Embryonic facial prominence (tissue), 1 donor: ENCODE measurements at regions not wholly inside any gene's neighbourhood (a gene's known extent, or its start where the extent isn't known, plus 50 kb on each side); places are given as distances from the start of the nearest gene placed in this dataset.
"Not testable (repeated sequence)": the region's sequence is repeated elsewhere in the genome, so short reads cannot be mapped to it uniquely, and the experiment has no call there.

Source experiments
- DNase-seq: peaks from one replicate; pipeline ENCODE4 v3.0.0-alpha.2; 2016; ENCODE audit errors: extremely low spot score

DNA sequence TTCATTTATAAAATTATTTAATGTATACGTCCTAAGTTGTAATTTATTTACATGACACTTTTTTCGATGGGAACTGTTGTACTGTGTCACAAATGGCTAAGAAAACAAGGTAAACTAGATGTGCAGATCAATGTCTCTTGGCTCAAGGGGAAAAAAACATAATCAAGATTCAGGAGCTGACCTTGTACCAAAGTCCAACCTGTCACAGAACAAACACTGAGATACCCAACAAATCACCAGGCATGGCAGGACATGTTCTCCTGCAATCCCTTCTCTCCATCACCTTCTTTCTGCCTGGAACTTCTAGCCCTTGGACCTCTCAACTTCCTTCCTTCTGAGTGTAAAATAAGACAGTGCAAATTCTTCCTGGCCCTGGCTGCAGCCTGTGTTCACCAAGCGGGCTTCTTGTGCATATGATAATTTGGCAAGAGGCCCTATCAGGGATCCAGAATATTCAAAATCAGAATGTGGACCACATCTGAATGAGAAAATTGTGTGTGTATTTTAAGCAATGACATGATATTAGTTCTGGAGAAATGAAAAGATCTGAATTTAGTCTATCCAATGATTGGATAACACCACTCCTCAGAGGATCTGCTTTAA lies 445.9 kb downstream of the ZNF536 start:
- no peak for DNase-seq

DNA sequence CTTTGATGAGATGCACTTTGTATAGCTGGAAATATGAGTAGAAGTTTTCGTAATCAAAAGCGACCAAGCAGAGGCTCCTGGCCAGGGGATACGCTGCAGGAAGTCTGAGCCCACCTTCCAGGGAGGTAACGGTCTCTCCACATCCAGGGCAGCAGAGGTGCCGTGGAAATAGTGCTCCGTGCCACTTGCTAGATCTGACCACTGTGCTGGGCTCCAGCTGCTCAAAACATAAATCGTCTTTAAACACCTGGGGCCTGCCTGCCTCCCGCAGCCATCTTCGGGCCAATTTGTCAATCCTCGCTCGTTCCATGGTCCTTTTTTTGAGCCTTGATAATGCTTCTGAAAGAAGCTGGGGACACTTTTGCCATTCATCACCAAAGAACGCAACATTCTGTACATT lies 445.0 kb downstream of the ZNF536 start:
- DNase-seq = no peak

DNA sequence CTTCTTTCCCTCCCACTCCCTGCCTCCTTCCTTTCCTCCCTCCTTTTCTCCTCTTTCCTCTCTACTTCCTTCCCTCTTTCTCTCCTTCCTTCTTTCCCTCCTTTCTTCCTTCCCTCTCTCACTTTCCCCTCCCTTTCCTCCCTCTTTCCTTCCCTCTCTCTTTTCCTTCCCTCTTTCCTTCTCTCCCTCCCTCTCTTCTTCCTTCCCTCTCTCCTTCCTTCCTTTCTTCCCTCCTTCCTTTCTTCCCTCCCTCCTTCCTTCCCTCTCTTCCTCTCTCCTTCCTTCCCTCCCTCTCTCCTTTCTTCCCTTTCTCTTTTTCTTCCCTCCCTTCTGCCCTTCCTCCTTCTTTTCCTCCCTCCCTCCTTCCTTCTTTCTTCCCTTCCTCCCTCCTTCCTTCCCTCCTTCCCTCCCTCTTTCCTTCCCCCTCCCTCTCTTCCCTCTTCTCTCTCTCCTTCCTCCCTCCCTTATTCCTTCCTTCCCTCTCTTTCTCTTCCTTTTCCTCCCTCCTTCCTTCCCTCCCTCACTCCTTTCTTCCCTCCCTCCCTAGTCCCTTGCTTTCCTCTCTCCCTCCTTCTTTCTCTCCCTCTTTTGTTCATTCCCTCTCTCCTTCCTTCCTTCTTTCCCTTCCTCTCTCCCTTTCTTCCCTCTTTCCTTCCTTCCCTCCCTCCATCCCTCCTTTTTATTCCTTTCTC lies 443.9 kb downstream of the ZNF536 start:
- no peak for DNase-seq

DNA sequence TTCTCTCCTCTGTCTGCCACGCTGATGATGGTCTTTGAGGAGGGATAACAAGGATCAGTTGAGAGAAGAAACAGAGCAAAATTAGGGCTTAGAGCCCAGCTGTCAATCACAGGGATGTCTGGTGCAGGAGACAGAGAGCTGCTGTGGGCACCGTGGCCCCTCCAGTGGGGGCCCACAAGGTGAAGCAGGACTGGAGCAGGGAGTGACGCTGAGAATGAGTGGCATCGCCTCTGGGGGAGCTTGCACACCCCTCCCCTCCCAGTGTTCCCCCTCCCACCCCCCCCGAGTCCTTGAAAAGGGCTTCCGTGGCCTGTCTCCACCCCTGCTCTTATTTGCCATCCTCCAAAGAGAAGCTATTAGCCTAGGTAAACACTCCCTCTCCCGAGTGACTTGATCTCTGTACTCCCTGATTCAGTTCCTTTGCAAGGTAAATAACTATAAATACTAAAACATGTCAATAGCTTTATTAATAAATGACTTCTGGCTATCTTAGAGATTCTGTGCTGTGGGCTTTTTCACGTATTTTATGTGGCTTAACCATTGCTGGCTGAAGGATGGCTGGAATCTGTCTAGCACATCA lies 440.0 kb downstream of the ZNF536 start:
- DNase-seq = no peak

DNA sequence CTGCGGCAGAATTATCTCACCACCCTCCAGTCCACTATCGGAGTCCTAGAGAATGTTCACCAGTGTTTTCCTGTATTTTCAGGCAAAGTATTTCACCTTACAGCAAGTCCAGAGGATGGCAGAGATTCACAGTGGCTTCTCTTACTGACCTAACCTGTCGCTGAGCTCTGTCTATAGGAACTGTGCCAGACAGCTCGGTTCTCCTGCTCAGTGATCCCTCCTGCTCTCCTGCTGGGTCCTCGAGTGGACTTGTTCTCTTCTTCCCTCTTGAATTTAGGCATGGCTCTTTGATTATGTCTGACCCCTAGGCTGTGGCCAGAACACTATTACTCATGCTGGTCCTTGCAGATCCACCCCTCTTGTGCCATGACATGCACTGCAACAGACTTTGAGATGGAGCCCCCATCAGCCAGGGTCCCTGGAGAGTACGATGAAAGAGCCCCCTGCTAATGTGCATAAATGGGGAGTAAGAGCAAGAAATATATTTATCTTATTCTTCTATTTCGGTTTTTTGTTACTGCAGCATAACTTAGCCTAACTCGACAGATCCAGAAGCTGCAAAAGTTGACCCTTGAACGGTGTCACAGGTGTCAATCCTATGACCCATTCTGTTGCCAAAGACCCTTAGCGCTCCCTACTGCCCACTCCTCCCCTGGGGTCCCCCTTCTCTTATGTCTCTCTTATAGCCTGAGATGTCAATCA lies 439.4 kb downstream of the ZNF536 start:
- DNase-seq = no peak

DNA sequence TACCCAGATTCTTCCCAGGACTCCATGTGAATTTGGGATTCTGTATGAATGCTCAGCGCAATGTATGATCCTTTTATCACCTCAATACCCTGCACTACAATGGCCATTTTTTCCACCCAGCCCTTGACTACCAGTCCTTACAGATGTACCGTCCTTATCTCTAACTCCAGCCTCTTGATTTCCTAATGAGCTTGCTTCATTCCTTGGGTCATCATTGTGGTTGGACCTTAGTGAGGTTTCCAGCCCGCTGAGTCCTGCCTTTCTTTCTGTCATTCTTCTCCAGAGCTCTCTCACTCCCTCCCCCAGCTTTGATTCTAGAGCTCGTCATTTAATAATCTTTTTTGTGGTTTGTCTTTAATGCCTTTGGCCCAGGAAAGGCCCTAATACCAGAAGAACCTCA lies 438.5 kb downstream of the ZNF536 start:
- no peak for DNase-seq

DNA sequence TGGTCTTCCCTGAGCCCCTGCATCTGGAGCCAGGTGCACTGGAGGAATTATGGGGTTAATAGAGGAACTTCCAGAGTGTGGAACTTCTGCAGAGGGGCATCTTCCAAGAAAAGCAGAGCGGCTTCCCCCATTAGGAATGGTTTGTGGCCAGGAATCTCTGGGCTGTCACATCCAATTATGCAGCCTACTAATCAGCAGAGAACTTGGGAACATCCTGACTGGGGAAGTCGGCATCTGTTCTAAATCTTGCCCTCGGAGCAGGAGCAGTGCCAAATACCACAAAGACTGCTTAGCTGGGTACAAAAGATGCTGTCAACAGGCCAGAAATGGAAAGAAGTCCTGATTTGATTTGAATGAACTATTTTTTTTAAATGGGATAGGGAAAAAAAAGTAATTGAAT lies 435.1 kb downstream of the ZNF536 start:
- no peak for DNase-seq

DNA sequence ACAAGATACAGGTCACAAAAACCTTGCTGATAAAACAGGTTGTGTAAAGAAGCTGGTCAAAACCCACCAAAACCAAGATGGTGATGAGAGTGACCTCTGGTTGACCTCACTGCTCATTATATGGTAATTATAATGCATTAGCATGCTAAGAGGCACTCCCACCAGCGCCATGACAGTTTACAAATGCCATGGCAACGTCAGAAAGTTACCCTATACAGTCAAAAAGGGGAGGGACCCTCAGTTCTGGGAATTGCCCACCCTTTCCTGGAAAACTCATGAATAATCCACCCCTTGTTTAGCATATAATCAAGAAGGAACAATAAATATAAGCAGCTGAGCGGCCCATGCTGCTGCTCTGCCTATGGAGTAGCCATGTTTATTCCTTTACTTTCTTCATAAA lies 434.1 kb downstream of the ZNF536 start:
- DNase-seq = no peak

DNA sequence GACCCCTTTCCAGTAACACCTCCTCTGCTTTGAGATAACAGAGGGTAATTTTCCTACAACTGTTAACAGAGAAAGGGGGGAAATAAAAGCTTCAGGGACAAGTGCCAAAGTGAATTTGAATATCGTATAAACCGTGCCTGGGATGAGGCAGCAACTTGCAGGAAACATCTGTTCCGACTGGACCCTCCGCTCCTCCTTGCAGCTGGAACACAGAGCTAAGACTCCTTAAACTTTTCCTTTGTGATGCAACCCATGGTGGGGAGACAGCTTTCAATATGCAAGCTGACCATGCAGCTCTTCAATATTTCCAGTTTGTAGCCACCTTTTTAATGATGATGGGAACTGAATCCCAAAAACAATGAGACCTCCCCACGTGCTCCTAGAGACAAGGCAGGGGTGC lies 432.6 kb downstream of the ZNF536 start:
- DNase-seq = no peak

DNA sequence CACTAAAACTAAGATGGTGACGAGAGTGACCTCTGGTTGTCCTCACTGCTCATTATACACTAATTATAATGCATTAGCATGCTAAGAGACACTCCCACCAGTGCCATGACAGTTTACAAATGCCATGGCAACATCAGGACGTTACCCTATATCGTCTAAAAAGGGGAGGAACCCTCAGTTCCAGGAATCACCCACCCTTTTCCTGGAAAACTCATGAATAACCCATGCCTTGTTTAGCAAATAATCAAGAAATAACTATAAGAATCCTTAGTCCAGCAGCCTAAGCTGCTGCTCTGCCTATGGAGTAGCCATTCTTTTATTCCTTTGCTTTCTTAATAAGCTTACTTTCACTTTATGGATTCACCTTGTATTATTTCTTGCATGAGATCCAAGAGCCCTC lies 432.1 kb downstream of the ZNF536 start:
- not testable (repeated sequence) for DNase-seq

DNA sequence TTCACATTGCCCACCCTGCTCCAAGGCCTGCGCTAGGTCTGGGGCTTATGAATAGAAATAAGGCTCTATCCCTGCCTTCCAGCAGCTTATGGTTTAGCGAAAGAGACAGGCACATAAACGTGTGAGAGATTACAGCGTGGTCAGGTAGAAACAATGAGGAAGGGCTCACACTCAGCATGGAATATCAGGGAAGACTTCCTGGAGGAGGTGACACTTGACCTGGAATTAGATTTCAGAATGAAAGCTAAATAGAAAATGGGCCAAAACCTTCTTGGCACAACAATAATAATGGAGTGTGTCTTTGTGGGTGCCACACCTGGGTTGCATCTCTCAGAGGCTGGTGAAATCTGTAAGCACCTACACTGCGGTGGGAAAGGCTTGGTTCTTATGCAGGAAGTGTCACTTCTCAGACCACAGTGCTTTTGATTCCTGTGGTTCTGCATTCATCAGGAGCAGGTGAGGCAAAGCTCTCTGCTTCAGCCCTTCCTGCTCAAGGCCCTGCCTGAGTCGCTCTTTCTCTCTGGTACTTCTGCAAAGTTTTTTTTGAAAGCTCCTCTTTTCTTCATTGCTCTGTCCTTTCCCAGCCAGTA lies 430.3 kb downstream of the ZNF536 start:
- no peak for DNase-seq

DNA sequence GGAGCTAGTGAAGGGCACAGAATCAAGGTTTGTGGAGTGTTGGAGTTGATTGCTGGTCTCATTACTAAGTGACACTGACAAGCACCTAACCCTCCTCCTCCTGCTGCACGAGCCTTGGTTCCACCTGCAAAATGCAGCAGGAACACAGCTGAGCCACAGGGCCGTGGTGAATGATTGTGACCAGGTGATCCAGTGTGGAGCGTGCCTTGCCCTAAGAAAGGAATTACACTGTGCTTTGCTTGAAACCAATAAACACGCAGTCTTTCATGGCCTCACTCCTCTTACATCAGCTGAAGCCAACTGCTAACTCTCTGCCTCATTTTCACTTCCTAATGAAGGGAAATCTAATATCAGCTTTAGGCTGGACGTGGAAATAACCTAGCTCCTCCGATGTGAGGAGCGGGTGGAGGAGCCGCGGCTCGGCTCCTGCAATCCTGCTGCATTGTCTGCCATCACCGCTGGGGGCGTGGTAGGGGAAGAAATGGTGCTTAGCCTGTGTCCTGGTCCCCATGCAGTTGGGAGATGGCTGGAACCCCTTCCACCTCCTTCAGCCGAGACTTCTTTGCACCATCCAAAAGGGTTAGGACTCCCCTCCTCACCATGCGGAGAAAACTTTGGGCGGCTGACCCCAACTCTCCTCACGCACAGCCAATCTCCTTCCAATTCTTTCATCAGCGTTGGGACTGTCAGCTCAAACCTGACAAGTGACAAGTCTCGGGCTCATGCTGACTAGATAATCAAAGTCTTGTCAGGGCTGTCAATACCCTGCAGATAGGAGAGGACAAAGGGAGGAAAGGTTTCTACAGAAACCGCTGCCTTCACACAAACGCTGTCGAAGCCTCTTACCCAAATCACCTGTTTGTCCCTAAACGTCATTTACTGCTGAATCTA lies 427.9 kb downstream of the ZNF536 start:
- DNase-seq = no peak

DNA sequence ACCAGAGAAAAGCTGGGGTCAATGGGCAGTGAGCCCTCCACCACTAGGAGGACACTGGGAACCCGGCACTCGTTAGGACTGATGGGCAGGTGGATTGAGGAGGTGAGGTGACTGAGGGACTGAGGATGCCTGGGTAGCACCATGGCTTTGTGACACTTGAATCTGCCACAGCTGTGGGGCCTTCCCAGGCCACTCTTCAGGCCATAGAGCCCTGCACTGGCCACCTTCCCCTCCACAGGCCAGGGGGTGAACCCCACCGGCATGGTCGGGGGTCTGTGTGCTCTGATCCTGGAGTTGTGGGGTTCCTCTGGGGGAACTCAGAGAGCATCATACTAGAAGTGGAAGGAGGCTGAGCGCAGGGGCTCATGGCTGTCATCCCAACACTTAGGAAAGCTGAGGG lies 423.5 kb downstream of the ZNF536 start:
- no peak for DNase-seq

DNA sequence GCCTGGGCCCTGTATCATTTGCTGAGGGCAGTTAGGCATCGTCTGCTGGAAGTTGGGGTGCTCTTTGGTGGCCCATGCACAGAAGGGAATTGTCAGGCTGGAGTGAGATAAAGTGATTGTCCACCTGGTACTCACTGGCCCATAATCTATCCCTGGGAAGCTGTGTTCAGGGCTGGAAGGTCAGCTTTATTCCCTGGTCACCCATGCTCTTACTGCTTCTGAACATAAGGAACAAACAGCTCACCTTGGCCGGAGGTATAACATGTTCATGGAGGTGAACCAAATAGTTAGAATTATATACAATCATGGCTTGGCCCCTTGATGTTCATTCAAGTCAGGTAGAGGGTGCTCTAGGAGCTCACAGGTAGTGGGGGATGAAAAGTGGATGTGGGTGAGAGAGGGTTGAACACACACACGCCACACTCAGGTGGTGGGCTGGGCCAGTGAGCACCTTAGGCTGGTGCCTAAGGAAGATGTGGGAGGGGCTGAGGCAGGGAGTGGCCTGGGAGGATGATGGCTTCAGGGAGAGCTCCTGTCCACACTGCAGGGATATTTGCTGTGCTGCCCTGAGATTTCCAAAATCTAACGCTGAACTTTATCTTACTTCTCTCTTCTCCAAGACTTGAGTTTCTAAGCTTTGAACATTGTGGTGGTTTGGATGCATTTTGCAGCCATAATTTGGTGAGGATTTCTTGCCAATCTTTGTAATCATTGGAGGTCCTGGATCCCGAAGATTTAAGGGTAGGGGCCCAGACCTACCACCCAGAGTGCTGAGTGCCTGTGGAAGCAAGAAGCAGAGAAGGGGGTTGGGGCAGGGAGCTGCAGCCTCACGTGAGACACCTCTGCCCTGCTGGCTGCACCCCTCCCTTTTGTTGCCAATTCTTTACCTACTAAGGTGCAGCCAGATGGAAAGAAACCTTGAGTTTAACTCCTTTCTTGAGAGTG lies 420.6 kb downstream of the ZNF536 start:
- DNase-seq = no peak

DNA sequence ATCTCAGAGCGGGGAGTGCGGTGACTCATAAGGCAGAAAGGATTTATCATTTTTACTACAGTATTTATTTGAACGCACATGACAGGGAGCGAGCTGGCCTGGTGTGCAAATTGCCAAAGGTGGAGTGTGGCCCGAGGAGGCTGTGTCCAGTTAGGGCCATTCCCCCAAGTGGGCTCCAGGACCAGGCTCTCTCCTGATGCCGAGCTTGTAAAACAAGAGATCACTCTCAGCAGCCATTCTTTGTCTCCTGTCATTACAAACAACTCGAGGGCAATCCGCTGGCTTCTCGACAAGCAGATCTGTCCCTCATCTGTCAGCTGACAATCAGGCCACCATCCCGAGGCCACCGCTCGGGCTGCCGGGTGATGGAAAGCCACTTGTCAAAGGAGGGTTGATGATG lies 418.9 kb downstream of the ZNF536 start:
- DNase-seq = no peak

DNA sequence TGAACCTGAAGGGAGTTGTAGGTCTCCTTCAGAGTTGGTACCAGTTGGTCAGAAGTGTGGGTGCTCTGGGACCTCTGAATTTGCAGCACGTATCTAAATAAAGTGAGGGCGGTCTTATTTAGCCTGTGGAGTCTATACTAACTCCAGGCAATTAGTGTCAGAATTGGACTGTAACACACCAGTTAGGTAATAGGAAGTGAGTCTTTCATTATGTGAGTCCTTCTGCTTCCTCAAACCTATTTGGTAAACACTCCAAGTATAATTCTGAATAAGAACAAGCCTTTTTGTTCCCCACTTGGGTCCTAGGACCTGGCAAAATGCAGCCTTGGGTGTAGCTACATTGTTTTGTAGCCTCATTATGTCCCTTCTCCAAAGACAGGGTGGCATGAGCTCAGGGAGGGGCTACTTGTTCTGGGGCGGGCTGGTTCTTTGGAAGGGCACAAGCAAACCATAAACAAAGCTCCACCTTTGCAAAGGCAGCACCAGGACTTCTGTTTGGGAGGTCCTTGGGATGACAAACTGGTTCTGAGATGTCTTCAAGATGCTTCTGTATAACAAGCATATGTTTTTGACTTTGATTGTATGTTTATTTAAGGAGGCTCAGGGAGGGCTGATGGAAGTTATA lies 418.0 kb downstream of the ZNF536 start:
- DNase-seq = no peak

DNA sequence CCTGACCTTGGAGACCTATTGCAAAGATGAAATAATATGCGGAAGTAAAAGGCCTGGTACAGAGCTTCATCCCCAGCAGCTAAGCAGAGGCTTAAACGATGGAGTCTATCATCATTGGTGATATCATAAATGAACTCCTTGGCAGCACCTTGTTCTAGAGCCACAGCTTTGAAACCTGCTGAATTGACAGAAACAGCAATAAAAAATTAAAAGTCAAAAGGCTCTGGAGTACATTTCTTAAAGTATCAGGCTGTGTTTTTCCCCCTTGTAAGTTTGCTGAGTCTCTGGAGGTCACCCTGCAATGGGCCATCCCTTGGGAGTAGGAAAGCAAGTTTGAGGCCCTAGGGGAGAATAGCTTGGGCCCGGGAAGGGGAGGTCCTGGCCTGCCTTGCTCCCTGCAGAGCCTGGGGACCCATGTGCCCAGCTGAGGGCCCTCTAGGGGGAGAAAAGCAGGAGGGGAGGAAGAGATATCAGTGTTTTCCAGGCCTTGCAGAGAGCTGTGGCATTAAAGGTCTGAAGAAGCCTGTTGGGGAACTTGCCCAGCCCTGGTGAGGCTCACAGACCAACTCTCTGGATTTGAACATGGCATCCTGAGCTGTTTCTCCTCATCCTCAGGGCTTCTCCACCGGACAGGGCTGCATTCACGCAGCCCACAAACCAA lies 416.1 kb downstream of the ZNF536 start:
- DNase-seq = no peak

DNA sequence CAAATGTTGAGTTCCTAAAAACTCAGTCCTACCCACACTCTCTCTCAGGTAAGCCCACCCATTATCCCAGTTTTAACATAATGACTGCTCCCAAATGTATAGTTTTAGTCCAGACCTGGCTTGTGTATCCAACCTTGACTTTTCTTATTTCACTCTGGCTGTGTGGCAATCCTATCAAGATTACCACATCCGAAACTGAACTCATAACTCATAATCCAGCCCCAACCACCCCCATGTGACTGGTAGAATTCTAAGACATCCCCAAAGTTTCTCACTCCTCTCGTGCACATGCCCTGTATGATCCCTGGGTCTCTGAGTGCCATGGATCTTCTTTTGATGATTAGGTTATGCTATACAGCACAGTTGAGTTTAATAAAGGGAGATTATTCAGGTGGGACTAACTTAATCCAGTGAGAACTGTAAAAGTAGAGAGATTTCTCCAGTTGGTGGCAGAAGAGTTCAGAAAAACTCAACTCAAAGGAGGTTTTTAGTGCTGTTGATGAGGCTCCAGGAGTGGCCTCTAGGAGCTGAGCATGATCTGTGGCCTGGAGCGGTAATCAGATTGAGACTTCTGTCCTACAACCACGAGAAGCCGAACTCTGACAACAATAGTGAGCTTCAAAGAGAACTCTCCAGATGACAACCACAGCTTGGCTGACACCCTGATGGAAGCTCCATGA lies 413.4 kb downstream of the ZNF536 start:
- DNase-seq = no peak
